Renal cortical epithelial cell (primary cell): ENCODE measurements at regions not wholly inside any gene's neighbourhood (a gene's known extent, or its start where the extent isn't known, plus 50 kb on each side); places are given as distances from the start of the nearest gene placed in this dataset.

Experiments used
- DNase-seq: peaks from one replicate; pipeline ENCODE4 v3.0.0-alpha.2; 2011; ENCODE audit warnings: low read depth

- no peak for DNase-seq
These were observed 133.4 kb upstream of the OSR1 start for GRCh38 chr2:19491796-19492195.

DNA sequence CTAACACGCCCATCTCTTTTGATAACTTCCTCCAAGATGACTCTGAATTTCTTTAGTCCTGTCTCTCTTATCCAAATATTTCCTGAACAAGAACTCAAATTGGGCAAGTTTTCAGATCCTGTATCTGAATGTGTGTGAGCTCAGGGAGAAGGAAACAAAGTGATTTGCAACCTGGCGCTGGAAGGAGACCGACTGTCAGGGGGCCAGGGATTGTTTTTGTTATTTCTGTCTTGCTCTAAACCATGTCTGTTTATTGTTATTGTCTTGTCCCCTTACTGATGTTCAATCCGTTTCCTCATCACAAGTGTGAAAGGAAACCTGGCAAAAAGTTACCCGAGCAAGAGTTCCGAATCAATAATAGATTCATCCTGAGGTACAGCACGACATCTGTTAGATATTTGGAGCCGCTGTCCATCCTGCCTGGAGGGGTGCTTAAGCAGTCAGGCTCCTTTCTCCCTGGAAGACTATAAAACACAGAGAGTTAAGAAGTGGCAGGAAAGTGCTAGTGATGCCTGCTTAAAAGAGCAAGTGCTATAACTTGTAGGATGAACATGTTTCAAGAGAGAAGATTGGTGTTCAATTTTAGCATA lies 132.5 kb upstream of the OSR1 start:
- DNase-seq: no peak

GRCh38 chr2:19488009-19488691 lies 129.7 kb upstream of the OSR1 start:
- peak; percentile 92 for DNase-seq

GRCh38 chr2:19484736-19485135 lies 126.3 kb upstream of the OSR1 start:
- DNase-seq: no peak

DNA sequence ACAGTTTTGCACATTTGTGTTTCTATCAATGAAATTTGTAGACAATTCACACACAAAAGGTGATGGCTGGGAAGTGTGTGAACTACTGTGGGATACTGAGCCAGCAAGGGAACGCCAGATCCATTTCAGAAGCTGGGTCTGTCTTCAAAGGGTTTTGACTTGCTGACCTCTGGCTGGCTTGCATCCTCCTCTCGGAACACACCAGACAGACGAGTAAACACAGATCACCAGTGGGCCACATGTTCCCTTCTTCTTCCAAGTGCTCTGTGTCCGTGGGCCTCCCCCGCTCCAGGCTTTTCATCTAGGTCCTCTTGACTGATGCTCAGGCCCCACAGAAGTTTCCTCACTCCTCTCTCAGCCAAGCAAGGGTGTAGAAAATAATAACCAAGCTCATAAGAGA lies 122.2 kb upstream of the OSR1 start:
- no peak for DNase-seq

- DNase-seq: no peak
These were observed 121.2 kb upstream of the OSR1 start for GRCh38 chr2:19479666-19480065.

- DNase-seq: peak; percentile 60
These were observed 120.0 kb upstream of the OSR1 start for GRCh38 chr2:19478409-19478808.

- DNase-seq: no peak
These were observed 117.9 kb upstream of the OSR1 start for GRCh38 chr2:19476327-19476726.

DNA sequence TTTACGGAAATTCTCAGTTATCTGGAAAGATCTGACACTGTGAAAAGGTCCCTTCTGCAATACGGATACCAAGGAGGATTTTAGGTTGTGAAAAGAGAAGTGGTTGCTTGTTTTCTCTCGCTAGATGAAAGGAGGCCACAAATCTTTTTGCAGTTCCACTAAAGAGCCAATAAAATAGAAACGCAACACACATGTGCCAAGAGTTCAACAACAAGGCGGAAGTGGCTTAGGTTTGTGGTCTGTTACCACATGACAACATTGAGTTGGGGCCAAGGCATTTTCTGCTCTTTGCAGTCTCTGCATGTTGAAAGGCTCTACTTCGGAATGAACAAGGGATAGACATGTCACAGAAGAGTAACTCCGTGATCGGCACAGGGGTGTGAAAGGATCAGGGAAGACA lies 115.7 kb upstream of the OSR1 start:
- DNase-seq: peak; percentile 26

DNA sequence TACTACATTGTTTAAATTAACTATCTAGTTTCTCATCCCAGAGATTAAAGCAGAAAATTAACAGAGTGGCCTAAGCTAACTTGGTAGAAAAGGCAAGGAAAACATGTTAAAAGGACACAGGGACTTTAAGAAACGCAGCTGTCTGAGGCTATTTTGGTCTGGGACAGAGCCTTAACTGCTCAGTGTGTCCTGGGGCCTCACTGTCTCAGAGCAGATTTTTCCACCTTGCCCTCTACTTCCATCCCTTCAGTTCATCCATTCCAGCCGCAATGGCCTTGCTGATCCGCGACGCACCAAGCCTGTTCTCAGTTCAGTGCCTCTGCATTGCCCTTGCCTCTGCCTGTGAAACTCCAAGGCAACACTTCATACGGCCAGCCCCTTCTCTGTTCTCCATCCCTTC lies 114.9 kb upstream of the OSR1 start:
- DNase-seq: no peak

- DNase-seq: no peak
These were observed 114.1 kb upstream of the OSR1 start for GRCh38 chr2:19472391-19472978.

- DNase-seq: no peak
These were observed 113.1 kb upstream of the OSR1 start for GRCh38 chr2:19471491-19471890.

DNA sequence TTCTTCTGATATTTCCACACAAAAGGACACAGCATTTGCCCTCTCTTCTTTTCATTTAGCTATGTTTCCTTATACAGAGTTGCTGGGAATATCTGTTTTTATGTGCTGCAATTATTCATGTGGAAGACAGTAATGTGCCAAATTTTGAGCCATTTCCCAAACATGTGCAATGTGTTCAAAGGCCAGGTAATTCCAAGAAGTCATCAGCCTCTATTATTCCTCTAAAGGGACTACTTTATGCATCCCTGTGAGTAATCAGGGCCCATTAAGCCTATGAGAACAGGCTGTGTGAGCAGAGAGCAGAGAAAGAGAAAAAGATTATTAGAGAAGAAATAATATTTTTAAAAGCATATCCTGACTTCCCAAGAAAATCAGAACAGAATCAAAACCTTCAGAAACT lies 107.6 kb upstream of the OSR1 start:
- DNase-seq: no peak

- DNase-seq: no peak
These were observed 103.8 kb upstream of the OSR1 start for GRCh38 chr2:19462256-19462645.

GRCh38 chr2:19461504-19462255 lies 103.3 kb upstream of the OSR1 start:
- DNase-seq: no peak

DNA sequence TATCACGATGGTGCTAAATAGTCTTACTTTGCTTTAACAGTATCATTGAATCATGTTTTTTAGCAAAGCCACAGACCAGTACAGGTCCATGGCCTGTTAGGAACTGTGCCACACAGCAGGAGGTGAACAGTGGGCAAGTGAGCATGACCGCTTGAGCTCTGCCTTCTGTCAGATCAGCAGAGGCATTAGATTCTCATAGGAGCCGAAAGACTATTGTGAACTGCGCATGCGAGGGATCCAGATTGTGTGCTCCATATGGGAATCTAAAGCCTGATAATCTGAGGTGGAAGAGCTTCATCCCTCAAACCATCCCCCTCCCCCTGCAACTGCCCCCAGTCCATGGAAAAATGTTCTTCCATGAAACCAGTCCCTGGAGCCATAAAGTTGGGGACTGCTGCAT lies 102.3 kb upstream of the OSR1 start:
- no peak for DNase-seq

DNA sequence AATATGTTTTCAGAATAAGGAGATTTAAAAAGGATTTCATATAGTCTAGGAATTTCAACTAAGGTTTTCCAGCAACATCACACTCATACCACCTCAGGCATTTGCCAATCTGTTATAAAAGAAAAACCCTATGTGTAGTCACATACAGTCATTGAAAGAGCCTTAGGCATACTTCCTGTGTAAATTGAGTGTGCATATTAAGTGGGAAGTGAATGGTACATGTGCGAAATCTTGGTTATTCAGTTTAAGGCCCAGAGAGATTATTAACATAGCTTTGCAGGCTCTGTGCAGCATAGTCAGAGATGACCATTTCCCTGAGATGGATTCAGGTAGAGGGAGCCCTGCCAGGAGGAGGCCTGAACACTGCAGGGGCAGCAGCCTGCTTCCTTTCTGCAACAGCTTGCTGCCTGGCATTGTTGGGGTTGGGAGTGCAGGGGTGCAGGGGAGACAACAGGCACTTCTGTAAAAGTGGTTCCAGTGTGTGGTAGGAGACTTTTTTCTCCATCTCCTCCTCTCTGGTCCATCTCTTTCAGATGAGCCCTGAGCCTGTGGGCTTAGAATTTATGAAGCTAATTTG lies 100.1 kb upstream of the OSR1 start:
- peak; percentile 16 for DNase-seq

DNA sequence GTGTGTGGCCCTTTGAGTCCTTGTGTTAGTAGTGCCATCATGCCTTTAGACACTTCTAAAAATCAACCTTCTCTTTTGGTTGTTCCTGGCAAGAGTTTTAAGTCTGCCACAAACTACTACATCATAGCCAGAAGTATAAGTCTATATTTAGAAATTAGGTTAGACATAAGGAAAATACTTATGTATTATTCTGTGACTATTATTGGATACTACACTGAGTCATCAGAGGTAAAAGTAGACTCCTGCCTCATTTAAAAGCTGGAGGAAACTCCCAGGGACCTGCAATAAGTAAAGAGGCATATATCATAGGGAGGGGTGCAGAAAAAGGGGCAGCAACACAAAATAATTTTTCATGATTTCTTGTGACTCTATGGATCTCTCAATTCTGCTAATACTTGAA lies 99.4 kb upstream of the OSR1 start:
- no peak for DNase-seq

- no peak for DNase-seq
These were observed 98.4 kb upstream of the OSR1 start for GRCh38 chr2:19456705-19457309.

GRCh38 chr2:19454125-19454524 lies 95.7 kb upstream of the OSR1 start:
- DNase-seq: no peak

DNA sequence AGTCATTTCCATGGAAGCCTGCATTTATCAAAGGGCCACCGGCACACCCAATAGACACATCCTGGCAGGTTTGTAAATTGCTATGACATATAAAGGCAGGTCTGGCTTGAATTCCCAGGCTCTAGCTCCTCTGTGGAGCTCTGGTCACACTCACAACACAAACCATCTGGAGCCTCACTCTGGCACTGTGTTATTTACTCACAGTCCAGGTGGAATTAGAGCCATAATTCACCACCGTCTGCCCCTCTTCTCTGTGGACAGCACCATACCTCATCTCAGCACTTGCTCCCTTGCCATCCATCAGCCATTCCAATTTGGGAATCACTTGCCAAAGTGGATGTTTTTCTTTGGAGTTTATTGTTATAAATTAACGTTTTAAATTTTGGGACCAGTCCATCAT lies 84.3 kb upstream of the OSR1 start:
- DNase-seq: no peak

DNA sequence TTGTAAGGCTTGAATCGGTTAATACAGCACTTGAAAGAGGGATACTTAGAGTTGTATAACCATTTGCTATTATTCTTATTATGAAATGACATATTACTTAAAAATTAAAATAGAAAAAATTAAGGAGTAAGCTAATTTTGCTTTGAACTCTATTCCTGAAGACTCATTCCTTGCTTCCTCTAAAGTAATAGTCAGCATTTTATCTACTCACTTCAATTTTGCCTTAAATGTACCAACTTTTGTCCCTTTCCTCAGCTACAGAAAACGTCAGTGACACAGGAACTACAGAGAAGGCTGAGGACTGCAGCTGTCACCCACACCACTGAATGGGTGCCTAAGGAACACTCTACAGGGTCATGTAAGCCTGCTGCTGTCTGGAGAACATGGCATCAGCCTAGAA lies 80.7 kb upstream of the OSR1 start:
- DNase-seq: no peak
